NCI-H2171 (cell line): ENCODE measurements at regions not wholly inside any gene's neighbourhood (a gene's known extent, or its start where the extent isn't known, plus 50 kb on each side); places are given as distances from the start of the nearest gene placed in this dataset.

Source experiments
- DNase-seq: peaks from one replicate; lab custom pipeline; 2025; lab: John Stamatoyannopoulos, UW

GRCh38 chr7:35581605-35582210 lies 113.2 kb downstream of the HERPUD2 start:
- no peak for DNase-seq

- DNase-seq, result no peak
Measured at GRCh38 chr7:35576031-35576573, 118.8 kb downstream of the HERPUD2 start.

- DNase-seq, result no peak
Measured at GRCh38 chr7:35571611-35572240, 123.2 kb downstream of the HERPUD2 start.

- no peak for DNase-seq
Measured at GRCh38 chr7:35570937-35571336, 124.0 kb downstream of the HERPUD2 start.

GRCh38 chr7:35565927-35566326 lies 129.0 kb downstream of the HERPUD2 start:
- DNase-seq, result peak; percentile 51

GRCh38 chr7:35558841-35559240 lies 136.1 kb downstream of the HERPUD2 start:
- no peak for DNase-seq

GRCh38 chr7:35556515-35557471 lies 138.1 kb downstream of the HERPUD2 start:
- DNase-seq, result no peak

GRCh38 chr7:35555934-35556333 lies 139.0 kb downstream of the HERPUD2 start:
- DNase-seq, result no peak

GRCh38 chr7:35555386-35555785 lies 139.5 kb downstream of the HERPUD2 start:
- DNase-seq, result no peak

GRCh38 chr7:35553519-35553918 lies 141.4 kb downstream of the HERPUD2 start:
- no peak for DNase-seq

- no peak for DNase-seq
Measured at GRCh38 chr7:35552691-35553090, 142.2 kb downstream of the HERPUD2 start.

GRCh38 chr7:35551321-35552081 lies 143.4 kb downstream of the HERPUD2 start:
- DNase-seq, result no peak

GRCh38 chr7:35550831-35551230 lies 144.1 kb downstream of the HERPUD2 start:
- no peak for DNase-seq

- DNase-seq, result no peak
Measured at GRCh38 chr7:35549781-35550180, 145.2 kb downstream of the HERPUD2 start.

- no peak for DNase-seq
Measured at GRCh38 chr7:35548291-35548690, 146.6 kb downstream of the HERPUD2 start.

- DNase-seq, result no peak
Measured at GRCh38 chr7:35546691-35547429, 148.1 kb downstream of the HERPUD2 start.

GRCh38 chr7:35545831-35546230 lies 149.1 kb downstream of the HERPUD2 start:
- DNase-seq, result no peak

- DNase-seq, result no peak
Measured at GRCh38 chr7:35544028-35544742, 150.8 kb downstream of the HERPUD2 start.

GRCh38 chr7:35537067-35538023 lies 157.6 kb downstream of the HERPUD2 start:
- peak; percentile 62 for DNase-seq
